Lower lobe of right lung (tissue), 2 donors: ENCODE measurements at regions not wholly inside any gene's neighbourhood (a gene's known extent, or its start where the extent isn't known, plus 50 kb on each side); places are given as distances from the start of the nearest gene placed in this dataset.
"Not testable (repeated sequence)": the region's sequence is repeated elsewhere in the genome, so short reads cannot be mapped to it uniquely, and the experiment has no call there.

Experiments used
- ATAC-seq, 2 donors: fragments of 200-7000 bp; cut with Tn5 transposase; one replicate each; pipeline ENCODE4 v1.9.1; 2020 to 2022; ENCODE audit warnings: mild to moderate bottlenecking in 2 of 2, moderate library complexity in 2 of 2
- DNase-seq: peaks from one replicate; pipeline ENCODE4 v3.0.0-alpha.2; 2020
- H3K27ac ChIP-seq: fragments of 200-600 bp; one replicate; pipeline ENCODE4 v1.8.0; 2022
- H3K27me3 ChIP-seq: fragments of 200-600 bp; one replicate; pipeline ENCODE4 v1.8.0; 2022; ENCODE audit warnings: low read depth
- H3K36me3 ChIP-seq: fragments of 200-600 bp; one replicate; pipeline ENCODE4 v1.8.0; 2022; ENCODE audit warnings: mild to moderate bottlenecking
- H3K4me1 ChIP-seq: fragments of 200-600 bp; one replicate; pipeline ENCODE4 v1.8.0; 2022
- H3K4me3 ChIP-seq: fragments of 200-600 bp; one replicate; pipeline ENCODE4 v1.8.0; 2022; ENCODE audit warnings: mild to moderate bottlenecking
- H3K9me3 ChIP-seq: fragments of 200-600 bp; one replicate; pipeline ENCODE4 v1.8.0; 2022
- intact Hi-C: fragments of 100-400 bp; cut with DNase I; formaldehyde crosslinking; loops from one replicate; pipeline ENCODE4 v1.11.0; 2022
- donor health status: DM: no; HTN: yes; CAD: no; lungs with severe emphysema.

GRCh38 chr9:41367301-41367700 lies 178.2 kb upstream of the ZNG1F start:
- H3K27ac ChIP-seq, H3K27me3 ChIP-seq, H3K4me1 ChIP-seq, H3K9me3 ChIP-seq, DNase-seq, H3K36me3 ChIP-seq, ATAC-seq, intact Hi-C loops, H3K4me3 ChIP-seq: not testable (repeated sequence)

- H3K27ac ChIP-seq, H3K4me3 ChIP-seq, intact Hi-C loops, DNase-seq, H3K9me3 ChIP-seq, H3K27me3 ChIP-seq, H3K36me3 ChIP-seq, ATAC-seq, H3K4me1 ChIP-seq: not testable (repeated sequence)
Observed at GRCh38 chr9:41361790-41362189, 172.7 kb upstream of the ZNG1F start.

GRCh38 chr9:41359116-41359515 lies 170.0 kb upstream of the ZNG1F start:
- DNase-seq (peak; percentile 67), ATAC-seq (peak in 1 of 2 donors; percentile 52)
- peak overlapping the region; percentile 65 for H3K4me3 ChIP-seq
- H3K36me3 ChIP-seq, H3K27me3 ChIP-seq, H3K9me3 ChIP-seq, intact Hi-C loops, H3K4me1 ChIP-seq: not testable (repeated sequence)
- H3K27ac ChIP-seq = peak overlapping the region; percentile 73

GRCh38 chr9:41358682-41359081 lies 169.6 kb upstream of the ZNG1F start:
- DNase-seq = peak; percentile 87
- H3K27ac ChIP-seq = peak overlapping the region; percentile 73
- intact Hi-C loops, ATAC-seq, H3K36me3 ChIP-seq, H3K27me3 ChIP-seq, H3K4me1 ChIP-seq, H3K9me3 ChIP-seq: not testable (repeated sequence)
- peak overlapping the region; percentile 65 for H3K4me3 ChIP-seq

GRCh38 chr9:41357918-41358404 lies 168.8 kb upstream of the ZNG1F start:
- H3K36me3 ChIP-seq, ATAC-seq, H3K9me3 ChIP-seq, H3K27me3 ChIP-seq, intact Hi-C loops, H3K4me1 ChIP-seq: not testable (repeated sequence)
- peak; percentile 43 for DNase-seq
- Histone ChIP-seq H3K4me3 (peak overlapping the region; percentile 65), H3K27ac (peak overlapping the region; percentile 73)

GRCh38 chr9:41357350-41357748 lies 168.2 kb upstream of the ZNG1F start:
- H3K36me3 ChIP-seq, ATAC-seq, H3K27ac ChIP-seq, H3K9me3 ChIP-seq, H3K4me1 ChIP-seq, H3K27me3 ChIP-seq, H3K4me3 ChIP-seq, intact Hi-C loops: not testable (repeated sequence)
- DNase-seq = peak; percentile 16

GRCh38 chr9:41356588-41357349 lies 167.7 kb upstream of the ZNG1F start:
- H3K27ac ChIP-seq = not testable (repeated sequence)

GRCh38 chr9:41355712-41356450 lies 166.8 kb upstream of the ZNG1F start:
- H3K9me3 ChIP-seq, H3K4me3 ChIP-seq, H3K27ac ChIP-seq, H3K36me3 ChIP-seq, DNase-seq, H3K27me3 ChIP-seq, H3K4me1 ChIP-seq, intact Hi-C loops, ATAC-seq: not testable (repeated sequence)

More at GRCh38 chr9:41356588-41357349, 167.7 kb upstream of the ZNG1F start:
- H3K36me3 ChIP-seq, intact Hi-C loops, H3K4me1 ChIP-seq, H3K27me3 ChIP-seq, H3K9me3 ChIP-seq, ATAC-seq: not testable (repeated sequence)
- peak; percentile 94 for DNase-seq
- peak overlapping the region; percentile 35 for H3K4me3 ChIP-seq

GRCh38 chr9:41354978-41355377 lies 165.9 kb upstream of the ZNG1F start:
- H3K36me3 ChIP-seq, H3K4me1 ChIP-seq, H3K27me3 ChIP-seq, ATAC-seq, H3K27ac ChIP-seq, H3K9me3 ChIP-seq, intact Hi-C loops: not testable (repeated sequence)
- H3K4me3 ChIP-seq = peak overlapping the region; percentile 40
- peak; percentile 38 for DNase-seq

- intact Hi-C loops, H3K4me1 ChIP-seq, H3K36me3 ChIP-seq, H3K27ac ChIP-seq, ATAC-seq, H3K9me3 ChIP-seq, H3K27me3 ChIP-seq: not testable (repeated sequence)
- DNase-seq = peak; percentile 30
- H3K4me3 ChIP-seq = peak overlapping the region; percentile 40
Observed at GRCh38 chr9:41354060-41354934, 165.2 kb upstream of the ZNG1F start.

- H3K4me3 ChIP-seq, DNase-seq, H3K9me3 ChIP-seq, H3K4me1 ChIP-seq, ATAC-seq, intact Hi-C loops, H3K27me3 ChIP-seq, H3K36me3 ChIP-seq, H3K27ac ChIP-seq: not testable (repeated sequence)
Observed at GRCh38 chr9:41353026-41353425, 163.9 kb upstream of the ZNG1F start.

- H3K4me3 ChIP-seq, intact Hi-C loops, DNase-seq, H3K36me3 ChIP-seq, ATAC-seq, H3K27ac ChIP-seq, H3K9me3 ChIP-seq, H3K4me1 ChIP-seq, H3K27me3 ChIP-seq: not testable (repeated sequence)
Observed at GRCh38 chr9:41352390-41352789, 163.3 kb upstream of the ZNG1F start.

GRCh38 chr9:41347893-41348292 lies 158.8 kb upstream of the ZNG1F start:
- H3K36me3 ChIP-seq, H3K27ac ChIP-seq, H3K4me1 ChIP-seq, ATAC-seq, DNase-seq, intact Hi-C loops, H3K9me3 ChIP-seq, H3K27me3 ChIP-seq, H3K4me3 ChIP-seq: not testable (repeated sequence)
